ENCODE measurements at regions not wholly inside any gene's neighbourhood (a gene's known extent, or its start where the extent isn't known, plus 50 kb on each side); places are given as distances from the start of the nearest gene placed in this dataset.
"Not testable (repeated sequence)": the region's sequence is repeated elsewhere in the genome, so short reads cannot be mapped to it uniquely, and the experiment has no call there.

GRCh38 chr10:93127642-93128215 lies 54.0 kb downstream of the CYP26A1 start:
- not testable (repeated sequence) for H3K4me1 Mint-ChIP-seq (ENCODE audit: unreplicated experiment); H3K36me3 Mint-ChIP-seq (ENCODE audit: unreplicated experiment); H3K4me3 Mint-ChIP-seq (ENCODE audit: unreplicated experiment); DNase-seq (ENCODE audit: extremely low spot score, unreplicated experiment); H3K27ac Mint-ChIP-seq (ENCODE audit: unreplicated experiment); H3K27me3 Mint-ChIP-seq (ENCODE audit: unreplicated experiment); H3K9me3 Mint-ChIP-seq (ENCODE audit: unreplicated experiment)

- Mint-ChIP-seq H3K36me3 (ENCODE audit: unreplicated experiment) (no peaks in the 10 kb centered on the region), H3K4me1 (ENCODE audit: unreplicated experiment) (peaks cover 3% of the 10 kb centered on the region), H3K27ac (ENCODE audit: unreplicated experiment) (no peak overlapping the region), H3K4me3 (ENCODE audit: unreplicated experiment) (no peak overlapping the region), H3K9me3 (ENCODE audit: unreplicated experiment) (no peaks in the 10 kb centered on the region), H3K27me3 (ENCODE audit: unreplicated experiment) (no peaks in the 10 kb centered on the region)
- no peak for TF ChIP-seq CTCF (IDR thresholded peaks at IDR 0.05)
- DNase-seq (ENCODE audit: extremely low spot score, unreplicated experiment) = no peak
Measured at GRCh38 chr10:93131986-93132385, 58.3 kb downstream of the CYP26A1 start.

- no peak for DNase-seq (ENCODE audit: extremely low spot score, unreplicated experiment)
- Mint-ChIP-seq H3K9me3 (ENCODE audit: unreplicated experiment) (peaks cover 3% of the 10 kb centered on the region), H3K27ac (ENCODE audit: unreplicated experiment) (peak overlapping the region; percentile 43), H3K4me3 (ENCODE audit: unreplicated experiment) (no peak overlapping the region), H3K27me3 (ENCODE audit: unreplicated experiment) (peaks cover 3% of the 10 kb centered on the region), H3K4me1 (ENCODE audit: unreplicated experiment) (peaks cover 9% of the 10 kb centered on the region), H3K36me3 (ENCODE audit: unreplicated experiment) (no peaks in the 10 kb centered on the region)
- TF ChIP-seq CTCF (IDR thresholded peaks at IDR 0.05) = no peak
Measured at GRCh38 chr10:93138113-93138870, 64.6 kb downstream of the CYP26A1 start.

GRCh38 chr10:93139059-93139655 lies 65.5 kb downstream of the CYP26A1 start:
- Mint-ChIP-seq H3K4me3 (ENCODE audit: unreplicated experiment) (no peak overlapping the region), H3K9me3 (ENCODE audit: unreplicated experiment) (peaks cover 3% of the 10 kb centered on the region), H3K4me1 (ENCODE audit: unreplicated experiment) (peaks cover 9% of the 10 kb centered on the region), H3K36me3 (ENCODE audit: unreplicated experiment) (no peaks in the 10 kb centered on the region), H3K27ac (ENCODE audit: unreplicated experiment) (no peak overlapping the region), H3K27me3 (ENCODE audit: unreplicated experiment) (peaks cover 6% of the 10 kb centered on the region)
- DNase-seq (ENCODE audit: extremely low spot score, unreplicated experiment) = no peak
- no peak for TF ChIP-seq CTCF (IDR thresholded peaks at IDR 0.05)

- Mint-ChIP-seq H3K27me3 (ENCODE audit: unreplicated experiment) (peaks cover 14% of the 10 kb centered on the region), H3K9me3 (ENCODE audit: unreplicated experiment) (peaks cover 3% of the 10 kb centered on the region), H3K36me3 (ENCODE audit: unreplicated experiment) (no peaks in the 10 kb centered on the region), H3K4me1 (ENCODE audit: unreplicated experiment) (peaks cover 16% of the 10 kb centered on the region), H3K27ac (ENCODE audit: unreplicated experiment) (no peak overlapping the region), H3K4me3 (ENCODE audit: unreplicated experiment) (no peak overlapping the region)
- DNase-seq (ENCODE audit: extremely low spot score, unreplicated experiment) = no peak
- TF ChIP-seq CTCF (IDR thresholded peaks at IDR 0.05) = no peak
Measured at GRCh38 chr10:93142534-93142933, 68.8 kb downstream of the CYP26A1 start.
